Keratinocyte (primary cell): ENCODE measurements at regions not wholly inside any gene's neighbourhood (a gene's known extent, or its start where the extent isn't known, plus 50 kb on each side); places are given as distances from the start of the nearest gene placed in this dataset.

Source experiments
- DNase-seq: peaks from one replicate; pipeline ENCODE4 v3.0.0-alpha.2; 2011; ENCODE audit warnings: low read depth, missing footprints, low spot score
- FAIRE-seq: peaks from 2 replicates; lab custom pipeline; 2011; peaks lifted over from hg19 to GRCh38; lab: Jason Lieb, UNC
- H2AFZ ChIP-seq: 2 replicates; pipeline ENCODE4 v1.6.0; 2012; ENCODE audit warnings: low read length, control low read depth, inconsistent platforms; ENCODE audit not compliant: control insufficient read depth
- H3K27ac ChIP-seq: 2 replicates; pipeline ENCODE4 v1.5.1; 2011; ENCODE audit warnings: low read length; ENCODE audit not compliant: control insufficient read depth, insufficient read depth
- H3K27me3 ChIP-seq: 3 replicates; pipeline ENCODE4 v1.6.0; 2011; ENCODE audit warnings: low read length; ENCODE audit not compliant: control insufficient read depth, insufficient read depth; ENCODE audit errors: extremely low read depth
- H3K36me3 ChIP-seq, 2 experiments: 2 replicates in 1 of 2; 3 replicates in 1 of 2; pipeline ENCODE4 v1.5.1; 2011; ENCODE audit warnings: low read length in 2 of 2, mild to moderate bottlenecking in 1 of 2; ENCODE audit not compliant: control insufficient read depth in 2 of 2, insufficient read depth in 2 of 2; ENCODE audit errors: extremely low read depth in 1 of 2
- H3K4me1 ChIP-seq: 3 replicates; pipeline ENCODE4 v1.5.1; 2011; ENCODE audit warnings: low read length; ENCODE audit not compliant: control insufficient read depth, insufficient read depth; ENCODE audit errors: extremely low read depth
- H3K4me2 ChIP-seq: 3 replicates; pipeline ENCODE4 v1.6.0; 2011; ENCODE audit warnings: low read depth, low read length; ENCODE audit not compliant: control insufficient read depth, insufficient read depth; ENCODE audit errors: extremely low read depth
- H3K4me3 ChIP-seq, 3 experiments: fragments of 200-600 bp in 1 of 3; sonication (generic) in 1 of 3; 2 replicates in 2 of 3; 3 replicates in 1 of 3; pipeline ENCODE4 v1.5.1; 2011 to 2016; ENCODE audit warnings: low read length in 3 of 3, mild to moderate bottlenecking in 3 of 3, control low read depth in 2 of 3, inconsistent platforms in 1 of 3, low read depth in 1 of 3, mixed read lengths in 1 of 3, mixed run types in 1 of 3, moderate library complexity in 1 of 3; ENCODE audit not compliant: control insufficient read depth in 2 of 3, insufficient read depth in 2 of 3; ENCODE audit errors: extremely low read depth in 1 of 3
- H3K79me2 ChIP-seq: 2 replicates; pipeline ENCODE4 v1.6.0; 2012; ENCODE audit warnings: low read length; ENCODE audit not compliant: control insufficient read depth, insufficient read depth
- H3K9ac ChIP-seq: 3 replicates; pipeline ENCODE4 v1.6.0; 2011; ENCODE audit warnings: low read length; ENCODE audit not compliant: control insufficient read depth, insufficient read depth; ENCODE audit errors: extremely low read depth
- H3K9me1 ChIP-seq: 3 replicates; pipeline ENCODE4 v1.6.0; 2011; ENCODE audit warnings: low read length; ENCODE audit not compliant: control insufficient read depth, insufficient read depth; ENCODE audit errors: extremely low read depth
- H3K9me3 ChIP-seq: 2 replicates; pipeline ENCODE4 v1.5.1; 2012; ENCODE audit warnings: low read depth, low read length; ENCODE audit not compliant: control insufficient read depth
- H4K20me1 ChIP-seq: 3 replicates; pipeline ENCODE4 v1.6.0; 2011; ENCODE audit warnings: low read length; ENCODE audit not compliant: control insufficient read depth, insufficient read depth; ENCODE audit errors: extremely low read depth
- CTCF ChIP-seq, 3 experiments: IDR thresholded peaks in 1 of 3; conservative IDR thresholded peaks in 1 of 3; optimal IDR thresholded peaks in 1 of 3; 2 replicates in 2 of 3; 3 replicates in 1 of 3; pipeline versions ENCODE3 to v1.5.1; 2011; ENCODE audit warnings: low read length in 3 of 3, mild to moderate bottlenecking in 3 of 3, moderate library complexity in 2 of 3, control low read depth in 1 of 3, inconsistent platforms in 1 of 3; ENCODE audit not compliant: insufficient read depth in 2 of 3; ENCODE audit errors: extremely low read depth in 1 of 3
- EZH2 ChIP-seq: IDR thresholded peaks from one replicate; pipeline ENCODE4 v1.6.1; 2012; ENCODE audit warnings: inconsistent platforms, mild to moderate bottlenecking, low read length, moderate library complexity
- dilution Hi-C: fragments of 300-500 bp; cut with MboI; formaldehyde crosslinking; loops from one replicate; pipeline ENCODE4 v1.7.0; 2020; ENCODE audit warnings: low sequenced_read_pairs; ENCODE audit not compliant: extremely low pct_ligation_motif_present

GRCh38 chr2:103945083-103945482 is 908.8 kb upstream of the POU3F3 start:
- no peaks in the 10 kb centered on the region for H3K9me1 ChIP-seq
- H3K27me3 ChIP-seq = no peaks in the 10 kb centered on the region
- no peaks in the 10 kb centered on the region for H4K20me1 ChIP-seq
- no peaks in the 10 kb centered on the region for H3K36me3 ChIP-seq
- TF ChIP-seq EZH2 = no peak
- no peak for TF ChIP-seq CTCF (optimal IDR thresholded peaks at IDR 0.05 in 1 of 3, IDR thresholded peaks at IDR 0.05 in 1 of 3, conservative IDR thresholded peaks at IDR 0.05 in 1 of 3; ENCODE audit: extremely low read depth in 1 of 3, insufficient read depth in 2 of 3, low read length in 3 of 3)
- H3K9me3 ChIP-seq = no peaks in the 10 kb centered on the region
- H3K9ac ChIP-seq = no peak overlapping the region
- no peaks in the 10 kb centered on the region for H3K79me2 ChIP-seq
- dilution Hi-C loops = no loop called here
- DNase-seq (no peak), FAIRE-seq (no peak)
- H3K4me2 ChIP-seq = no peak overlapping the region
- no peak overlapping the region for H2AFZ ChIP-seq
- no peaks in the 10 kb centered on the region for H3K4me1 ChIP-seq
- H3K27ac ChIP-seq = no peak overlapping the region
- no peak overlapping the region for H3K4me3 ChIP-seq

- TF ChIP-seq EZH2 = no peak
- TF ChIP-seq CTCF (optimal IDR thresholded peaks at IDR 0.05 in 1 of 3, IDR thresholded peaks at IDR 0.05 in 1 of 3, conservative IDR thresholded peaks at IDR 0.05 in 1 of 3; ENCODE audit: extremely low read depth in 1 of 3, insufficient read depth in 2 of 3, low read length in 3 of 3) = peak; percentile 39 to 64 (median 51)
- Histone ChIP-seq H3K9me1 (no peaks in the 10 kb centered on the region), H3K9me3 (no peaks in the 10 kb centered on the region), H3K9ac (no peak overlapping the region), H4K20me1 (no peaks in the 10 kb centered on the region), H3K36me3 (no peaks in the 10 kb centered on the region), H3K4me2 (no peak overlapping the region), H2AFZ (no peak overlapping the region), H3K27me3 (no peaks in the 10 kb centered on the region), H3K27ac (no peak overlapping the region), H3K4me1 (no peaks in the 10 kb centered on the region), H3K79me2 (no peaks in the 10 kb centered on the region), H3K4me3 (no peak overlapping the region)
- dilution Hi-C loops = no loop called here
- DNase-seq (no peak), FAIRE-seq (no peak)
These were observed 894.5 kb upstream of the POU3F3 start for GRCh38 chr2:103959174-103960128.
